ENCODE measurements at regions not wholly inside any gene's neighbourhood (a gene's known extent, or its start where the extent isn't known, plus 50 kb on each side); places are given as distances from the start of the nearest gene placed in this dataset.

DNA sequence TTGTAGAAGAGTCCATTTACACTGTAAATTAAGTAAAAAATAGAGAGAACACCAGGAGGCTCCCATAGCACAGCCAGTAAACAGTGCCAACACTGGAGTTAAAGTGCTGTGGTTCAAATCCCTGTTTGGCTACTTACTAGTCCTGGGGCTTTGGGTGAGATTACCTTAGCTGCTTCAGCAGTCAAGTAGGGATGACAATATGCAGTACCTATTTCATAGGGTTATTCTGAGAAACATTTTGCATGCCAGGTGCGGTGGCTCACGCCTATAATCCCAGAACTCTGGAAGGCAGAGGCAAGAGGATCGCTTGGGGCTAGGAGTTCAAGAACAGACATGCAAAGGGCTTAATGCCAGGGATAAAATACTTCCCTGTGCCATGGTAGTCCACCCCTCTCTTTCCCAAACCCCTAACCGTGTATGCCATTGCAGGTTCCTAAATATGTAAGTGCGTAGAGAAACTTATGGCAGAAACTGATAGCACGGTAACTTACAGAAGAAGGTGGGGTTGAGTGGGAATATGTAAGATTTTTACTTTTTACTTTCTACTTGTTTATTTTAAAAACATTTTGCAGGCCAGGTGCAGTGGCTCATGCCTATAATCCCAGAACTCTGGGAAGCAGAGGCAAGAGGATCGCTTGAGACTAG, 86.4 kb upstream of the PICALM start:
- no peak for TF ChIP-seq POLR2AphosphoS5 (IDR thresholded peaks at IDR 0.05)
- TF ChIP-seq, protein P1, sequence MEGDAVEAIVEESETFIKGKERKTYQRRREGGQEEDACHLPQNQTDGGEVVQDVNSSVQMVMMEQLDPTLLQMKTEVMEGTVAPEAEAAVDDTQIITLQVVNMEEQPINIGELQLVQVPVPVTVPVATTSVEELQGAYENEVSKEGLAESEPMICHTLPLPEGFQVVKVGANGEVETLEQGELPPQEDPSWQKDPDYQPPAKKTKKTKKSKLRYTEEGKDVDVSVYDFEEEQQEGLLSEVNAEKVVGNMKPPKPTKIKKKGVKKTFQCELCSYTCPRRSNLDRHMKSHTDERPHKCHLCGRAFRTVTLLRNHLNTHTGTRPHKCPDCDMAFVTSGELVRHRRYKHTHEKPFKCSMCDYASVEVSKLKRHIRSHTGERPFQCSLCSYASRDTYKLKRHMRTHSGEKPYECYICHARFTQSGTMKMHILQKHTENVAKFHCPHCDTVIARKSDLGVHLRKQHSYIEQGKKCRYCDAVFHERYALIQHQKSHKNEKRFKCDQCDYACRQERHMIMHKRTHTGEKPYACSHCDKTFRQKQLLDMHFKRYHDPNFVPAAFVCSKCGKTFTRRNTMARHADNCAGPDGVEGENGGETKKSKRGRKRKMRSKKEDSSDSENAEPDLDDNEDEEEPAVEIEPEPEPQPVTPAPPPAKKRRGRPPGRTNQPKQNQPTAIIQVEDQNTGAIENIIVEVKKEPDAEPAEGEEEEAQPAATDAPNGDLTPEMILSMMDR (IDR thresholded peaks at IDR 0.05): no peak
- no peak for TF ChIP-seq EP300 (IDR thresholded peaks at IDR 0.05)

All from upper lobe of left lung (tissue), 4 donors.